ENCODE measurements at regions not wholly inside any gene's neighbourhood (a gene's known extent, or its start where the extent isn't known, plus 50 kb on each side); places are given as distances from the start of the nearest gene placed in this dataset.

DNA sequence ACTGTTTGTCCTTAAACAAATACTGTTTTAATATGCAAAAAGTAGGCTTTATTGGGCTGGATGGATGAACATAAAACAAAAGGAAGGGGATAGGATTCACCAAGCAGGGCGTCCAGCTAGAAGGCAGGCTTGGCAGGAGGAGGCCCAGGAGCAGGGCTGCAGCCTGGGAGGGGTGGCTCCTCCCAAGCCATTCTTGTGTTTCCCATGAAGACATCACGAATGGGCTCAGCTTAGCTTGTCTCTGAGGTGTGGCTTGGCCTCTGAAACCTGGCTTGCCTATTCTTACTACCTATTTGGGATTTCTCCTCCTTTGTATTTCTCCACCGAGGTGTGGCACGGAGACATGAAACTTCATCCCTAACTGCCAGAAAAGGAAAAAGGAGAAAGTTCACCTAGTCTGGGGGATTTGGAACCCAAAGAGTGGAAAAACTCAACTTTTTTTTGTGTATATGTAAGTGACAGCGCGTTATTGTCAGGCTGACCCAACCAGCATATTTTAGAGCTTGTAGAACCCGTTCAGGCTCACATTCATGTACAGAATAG lies 481.9 kb upstream of the SPRED2 start (continued):
- TF ChIP-seq, protein P1, sequence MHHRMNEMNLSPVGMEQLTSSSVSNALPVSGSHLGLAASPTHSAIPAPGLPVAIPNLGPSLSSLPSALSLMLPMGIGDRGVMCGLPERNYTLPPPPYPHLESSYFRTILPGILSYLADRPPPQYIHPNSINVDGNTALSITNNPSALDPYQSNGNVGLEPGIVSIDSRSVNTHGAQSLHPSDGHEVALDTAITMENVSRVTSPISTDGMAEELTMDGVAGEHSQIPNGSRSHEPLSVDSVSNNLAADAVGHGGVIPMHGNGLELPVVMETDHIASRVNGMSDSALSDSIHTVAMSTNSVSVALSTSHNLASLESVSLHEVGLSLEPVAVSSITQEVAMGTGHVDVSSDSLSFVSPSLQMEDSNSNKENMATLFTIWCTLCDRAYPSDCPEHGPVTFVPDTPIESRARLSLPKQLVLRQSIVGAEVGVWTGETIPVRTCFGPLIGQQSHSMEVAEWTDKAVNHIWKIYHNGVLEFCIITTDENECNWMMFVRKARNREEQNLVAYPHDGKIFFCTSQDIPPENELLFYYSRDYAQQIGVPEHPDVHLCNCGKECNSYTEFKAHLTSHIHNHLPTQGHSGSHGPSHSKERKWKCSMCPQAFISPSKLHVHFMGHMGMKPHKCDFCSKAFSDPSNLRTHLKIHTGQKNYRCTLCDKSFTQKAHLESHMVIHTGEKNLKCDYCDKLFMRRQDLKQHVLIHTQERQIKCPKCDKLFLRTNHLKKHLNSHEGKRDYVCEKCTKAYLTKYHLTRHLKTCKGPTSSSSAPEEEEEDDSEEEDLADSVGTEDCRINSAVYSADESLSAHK (tag by site-specific recombination; IDR thresholded peaks at IDR 0.05), result no peak
- TF ChIP-seq, protein P2, sequence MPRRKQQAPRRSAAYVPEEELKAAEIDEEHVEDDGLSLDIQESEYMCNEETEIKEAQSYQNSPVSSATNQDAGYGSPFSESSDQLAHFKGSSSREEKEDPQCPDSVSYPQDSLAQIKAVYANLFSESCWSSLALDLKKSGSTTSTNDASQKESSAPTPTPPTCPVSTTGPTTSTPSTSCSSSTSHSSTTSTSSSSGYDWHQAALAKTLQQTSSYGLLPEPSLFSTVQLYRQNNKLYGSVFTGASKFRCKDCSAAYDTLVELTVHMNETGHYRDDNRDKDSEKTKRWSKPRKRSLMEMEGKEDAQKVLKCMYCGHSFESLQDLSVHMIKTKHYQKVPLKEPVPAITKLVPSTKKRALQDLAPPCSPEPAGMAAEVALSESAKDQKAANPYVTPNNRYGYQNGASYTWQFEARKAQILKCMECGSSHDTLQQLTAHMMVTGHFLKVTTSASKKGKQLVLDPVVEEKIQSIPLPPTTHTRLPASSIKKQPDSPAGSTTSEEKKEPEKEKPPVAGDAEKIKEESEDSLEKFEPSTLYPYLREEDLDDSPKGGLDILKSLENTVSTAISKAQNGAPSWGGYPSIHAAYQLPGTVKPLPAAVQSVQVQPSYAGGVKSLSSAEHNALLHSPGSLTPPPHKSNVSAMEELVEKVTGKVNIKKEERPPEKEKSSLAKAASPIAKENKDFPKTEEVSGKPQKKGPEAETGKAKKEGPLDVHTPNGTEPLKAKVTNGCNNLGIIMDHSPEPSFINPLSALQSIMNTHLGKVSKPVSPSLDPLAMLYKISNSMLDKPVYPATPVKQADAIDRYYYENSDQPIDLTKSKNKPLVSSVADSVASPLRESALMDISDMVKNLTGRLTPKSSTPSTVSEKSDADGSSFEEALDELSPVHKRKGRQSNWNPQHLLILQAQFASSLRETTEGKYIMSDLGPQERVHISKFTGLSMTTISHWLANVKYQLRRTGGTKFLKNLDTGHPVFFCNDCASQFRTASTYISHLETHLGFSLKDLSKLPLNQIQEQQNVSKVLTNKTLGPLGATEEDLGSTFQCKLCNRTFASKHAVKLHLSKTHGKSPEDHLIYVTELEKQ (tag by site-specific recombination; IDR thresholded peaks at IDR 0.05; ENCODE audit: borderline replicate concordance), result no peak
- TF ChIP-seq ZBTB21 (tag by site-specific recombination; IDR thresholded peaks at IDR 0.05) (no peak), ZNF549 (tag by site-specific recombination; IDR thresholded peaks at IDR 0.05) (no peak), ZNF175 (tag by site-specific recombination; IDR thresholded peaks at IDR 0.05) (no peak), FEZF1 (tag by site-specific recombination; IDR thresholded peaks at IDR 0.05) (no peak), RBAK (tag by site-specific recombination; IDR thresholded peaks at IDR 0.05) (no peak), ZNF785 (tag by site-specific recombination; IDR thresholded peaks at IDR 0.05) (no peak), ZNF654 (tag by site-specific recombination; IDR thresholded peaks at IDR 0.05; ENCODE audit: low read depth) (no peak)
- TF ChIP-seq, protein P3, sequence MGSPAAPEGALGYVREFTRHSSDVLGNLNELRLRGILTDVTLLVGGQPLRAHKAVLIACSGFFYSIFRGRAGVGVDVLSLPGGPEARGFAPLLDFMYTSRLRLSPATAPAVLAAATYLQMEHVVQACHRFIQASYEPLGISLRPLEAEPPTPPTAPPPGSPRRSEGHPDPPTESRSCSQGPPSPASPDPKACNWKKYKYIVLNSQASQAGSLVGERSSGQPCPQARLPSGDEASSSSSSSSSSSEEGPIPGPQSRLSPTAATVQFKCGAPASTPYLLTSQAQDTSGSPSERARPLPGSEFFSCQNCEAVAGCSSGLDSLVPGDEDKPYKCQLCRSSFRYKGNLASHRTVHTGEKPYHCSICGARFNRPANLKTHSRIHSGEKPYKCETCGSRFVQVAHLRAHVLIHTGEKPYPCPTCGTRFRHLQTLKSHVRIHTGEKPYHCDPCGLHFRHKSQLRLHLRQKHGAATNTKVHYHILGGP (tag by site-specific recombination; IDR thresholded peaks at IDR 0.05), result no peak

DNA sequence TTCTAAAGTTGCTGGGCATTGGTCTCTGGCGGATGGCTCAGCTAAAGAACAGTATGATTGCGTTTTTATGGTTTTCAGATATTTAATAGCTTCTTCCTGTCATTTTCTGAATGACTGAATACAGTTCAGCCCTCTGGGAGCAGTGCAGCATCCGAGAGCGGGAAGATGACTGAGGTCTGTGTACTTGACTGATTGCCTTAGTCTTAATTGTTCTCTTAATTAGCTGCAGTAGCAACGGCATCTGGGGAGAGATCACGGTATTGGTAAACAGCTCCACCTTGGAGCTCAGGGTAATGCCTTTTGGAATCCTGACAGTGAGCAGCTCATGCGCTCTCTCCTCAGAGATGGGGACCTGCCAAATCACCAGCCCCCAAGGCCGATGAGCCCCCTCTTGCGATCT lies 481.4 kb upstream of the SPRED2 start:
- CTCF ChIA-PET, result interaction anchor here (0.6 to 1.0 kb wide), 4 partner anchors 10 to 147 kb away, joined by 3 to 4 read pairs (median 3); no protein-coding TSS in a partner anchor
- POLR2A ChIA-PET, result no interaction called here

DNA sequence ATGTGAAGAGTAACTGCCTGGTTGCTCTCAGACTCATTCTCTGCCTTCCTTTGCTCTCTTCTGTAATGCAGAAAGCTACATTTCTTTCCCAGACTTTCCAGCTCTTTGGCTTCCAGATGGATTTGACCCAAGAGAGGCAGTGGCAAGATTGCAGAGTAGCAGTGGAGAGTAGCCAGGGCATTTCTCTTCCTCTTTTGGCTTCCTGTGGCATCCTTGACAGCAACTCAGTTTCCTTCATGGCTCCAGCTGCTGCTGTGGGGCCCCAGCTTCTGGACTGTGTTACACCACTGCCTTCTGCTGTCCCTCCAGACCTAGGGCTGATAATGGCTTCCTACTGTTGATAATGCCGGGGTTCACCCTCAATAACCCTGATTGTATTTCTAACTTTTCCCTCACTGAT lies 469.4 kb upstream of the SPRED2 start:
- ChIA-PET POLR2A (no interaction called here), CTCF (interaction anchor here (0.7 to 1.2 kb wide), 4 partner anchors 9 to 180 kb away, joined by 3 to 5 read pairs (median 4); no protein-coding TSS in a partner anchor)
- Histone ChIP-seq H3K36me3 (ENCODE audit: control insufficient read depth in 2 of 2, insufficient read depth in 1 of 2, low read length in 2 of 2) (no peaks in the 10 kb centered on the region), H3K27ac (ENCODE audit: extremely low read depth, low read depth, low read length) (no peak overlapping the region), H3K4me3 (ENCODE audit: low read depth, low read length) (no peak overlapping the region), H3K9me3 (ENCODE audit: control insufficient read depth, insufficient read depth, low read depth, low read length) (no peaks in the 10 kb centered on the region), H3K4me1 (ENCODE audit: control insufficient read depth, insufficient read depth, low read length) (no peaks in the 10 kb centered on the region)
- TF ChIP-seq ZNF239 (tag by site-specific recombination; IDR thresholded peaks at IDR 0.05) (no peak), ZNF133 (tag by site-specific recombination; IDR thresholded peaks at IDR 0.05) (no peak), KLF7 (tag by site-specific recombination; IDR thresholded peaks at IDR 0.05; ENCODE audit: borderline replicate concordance) (no peak), ZSCAN30 (tag by site-specific recombination; IDR thresholded peaks at IDR 0.05) (no peak), ZNF677 (tag by site-specific recombination; IDR thresholded peaks at IDR 0.05) (no peak), ZNF610 (tag by site-specific recombination; IDR thresholded peaks at IDR 0.05; ENCODE audit: borderline replicate concordance) (no peak), ZNF48 (tag by site-specific recombination; IDR thresholded peaks at IDR 0.05) (no peak)
- TF ChIP-seq, protein P4, sequence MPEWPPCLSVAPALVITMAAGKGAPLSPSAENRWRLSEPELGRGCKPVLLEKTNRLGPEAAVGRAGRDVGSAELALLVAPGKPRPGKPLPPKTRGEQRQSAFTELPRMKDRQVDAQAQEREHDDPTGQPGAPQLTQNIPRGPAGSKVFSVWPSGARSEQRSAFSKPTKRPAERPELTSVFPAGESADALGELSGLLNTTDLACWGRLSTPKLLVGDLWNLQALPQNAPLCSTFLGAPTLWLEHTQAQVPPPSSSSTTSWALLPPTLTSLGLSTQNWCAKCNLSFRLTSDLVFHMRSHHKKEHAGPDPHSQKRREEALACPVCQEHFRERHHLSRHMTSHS (tag by site-specific recombination; IDR thresholded peaks at IDR 0.05), result no peak

More for the DNA sequence above, 481.4 kb upstream of the SPRED2 start:
- H3K36me3 ChIP-seq (ENCODE audit: control insufficient read depth in 2 of 2, insufficient read depth in 1 of 2, low read length in 2 of 2), result no peaks in the 10 kb centered on the region
- H3K9me3 ChIP-seq (ENCODE audit: control insufficient read depth, insufficient read depth, low read depth, low read length), result no peaks in the 10 kb centered on the region
- H3K4me3 ChIP-seq (ENCODE audit: low read depth, low read length), result no peak overlapping the region
- TF ChIP-seq ZNF10 (tag by site-specific recombination; IDR thresholded peaks at IDR 0.05) (no peak), ZNF596 (tag by site-specific recombination; IDR thresholded peaks at IDR 0.05) (no peak), KLF7 (tag by site-specific recombination; IDR thresholded peaks at IDR 0.05; ENCODE audit: borderline replicate concordance) (no peak), ZNF354C (tag by site-specific recombination; IDR thresholded peaks at IDR 0.05; ENCODE audit: borderline replicate concordance, low read depth) (no peak), ZNF140 (tag by site-specific recombination; IDR thresholded peaks at IDR 0.05) (no peak), ZNF350 (tag by site-specific recombination; IDR thresholded peaks at IDR 0.05) (no peak), OVOL3 (tag by site-specific recombination; IDR thresholded peaks at IDR 0.05) (no peak), SCRT2 (tag by site-specific recombination; IDR thresholded peaks at IDR 0.05) (no peak)
- no peaks in the 10 kb centered on the region for H3K4me1 ChIP-seq (ENCODE audit: control insufficient read depth, insufficient read depth, low read length)
- H3K27ac ChIP-seq (ENCODE audit: extremely low read depth, low read depth, low read length), result no peak overlapping the region
